ENCODE measurements at regions not wholly inside any gene's neighbourhood (a gene's known extent, or its start where the extent isn't known, plus 50 kb on each side); places are given as distances from the start of the nearest gene placed in this dataset.

GRCh38 chr2:83370419-83370762 lies 1088.7 kb downstream of the SUCLG1 start:
- TF ChIP-seq POLR2A (IDR thresholded peaks at IDR 0.05): no peak
- TF ChIP-seq CTCF (IDR thresholded peaks at IDR 0.05): no peak
- no peak for TF ChIP-seq POLR2AphosphoS5 (IDR thresholded peaks at IDR 0.05)
- TF ChIP-seq EP300 (IDR thresholded peaks at IDR 0.05): no peak

Data from upper lobe of left lung (tissue), 4 donors.